SU-DHL-6 (cell line): ENCODE measurements at regions not wholly inside any gene's neighbourhood (a gene's known extent, or its start where the extent isn't known, plus 50 kb on each side); places are given as distances from the start of the nearest gene placed in this dataset.

Experiments used
- CTCF ChIP-seq: fragments of 200-600 bp; sonication (generic); IDR thresholded peaks from one replicate; pipeline ENCODE4 v1.5.1; 2017; ENCODE audit warnings: antibody characterized with exemption, mild to moderate bottlenecking, low read length, moderate library complexity; ENCODE audit not compliant: insufficient read depth, poor library complexity, severe bottlenecking
- EZH2phosphoT487 ChIP-seq: fragments of 200-600 bp; sonication (generic), shearing (Covaris generic); conservative IDR thresholded peaks from 2 replicates; pipeline ENCODE4 v1.6.1; 2018; ENCODE audit warnings: mild to moderate bottlenecking, antibody characterized with exemption, low read length, moderate library complexity, mixed read lengths

DNA sequence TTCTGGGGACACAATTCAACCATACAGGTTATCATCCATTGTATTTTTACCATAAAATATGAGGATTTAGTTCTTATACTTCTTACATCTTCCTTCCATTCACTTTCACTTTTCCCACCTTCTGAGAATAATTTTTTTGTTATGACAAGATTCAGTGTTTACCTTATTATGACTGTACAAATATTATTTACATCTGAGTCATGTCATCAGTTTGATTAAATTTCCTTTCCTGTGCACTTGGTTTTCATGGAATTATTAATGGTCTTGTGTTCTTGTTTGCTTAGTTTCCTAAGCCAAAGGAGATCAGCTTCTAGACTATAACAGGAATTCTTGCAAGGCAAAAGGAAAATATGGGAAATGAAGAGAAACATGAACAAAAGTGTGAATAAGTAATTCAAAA, 366.5 kb downstream of the TMEM38B start:
- TF ChIP-seq CTCF (no peak), EZH2phosphoT487 (no peak)
